Lower leg skin (tissue), 4 donors: ENCODE measurements at regions not wholly inside any gene's neighbourhood (a gene's known extent, or its start where the extent isn't known, plus 50 kb on each side); places are given as distances from the start of the nearest gene placed in this dataset.

ENCODE experiments used
- DNase-seq, 2 donors: peaks; one replicate each; pipeline ENCODE4 v3.0.0-alpha.2; 2019; ENCODE audit warnings: low spot score in 2 of 2
- H3K4me3 ChIP-seq: fragments of 200-600 bp; sonication (generic); 2 replicates; pipeline ENCODE4 v1.5.1; 2017; ENCODE audit warnings: mild to moderate bottlenecking, low read depth; ENCODE audit not compliant: poor library complexity, severe bottlenecking
- POLR2A ChIP-seq, 2 donors: fragments of 450-650 bp; IDR thresholded peaks; one replicate each; pipeline ENCODE4 v1.6.1; 2016 to 2017; ENCODE audit warnings: antibody characterized with exemption in 2 of 2, mild to moderate bottlenecking in 1 of 2, moderate library complexity in 1 of 2
- WGBS, 2 donors: methylation state at CpG; one replicate each; pipeline ENCODE4 v1.1.5; 2018; 5-methylcytosine and 5-hydroxymethylcytosine counted together
- intact Hi-C: fragments of 100-400 bp; cut with DNase I; formaldehyde crosslinking; loops from one replicate; pipeline ENCODE4 v1.15.0; 2023; ENCODE audit warnings: low total_unique reads
- TF ChIP-seq, protein P1 (sequence below), 3 donors: fragments of 450-650 bp; IDR thresholded peaks; one replicate each; pipeline ENCODE4 v1.5.1; 2016; ENCODE audit warnings: antibody characterized with exemption in 3 of 3, mild to moderate bottlenecking in 3 of 3, moderate library complexity in 2 of 3

DNA sequence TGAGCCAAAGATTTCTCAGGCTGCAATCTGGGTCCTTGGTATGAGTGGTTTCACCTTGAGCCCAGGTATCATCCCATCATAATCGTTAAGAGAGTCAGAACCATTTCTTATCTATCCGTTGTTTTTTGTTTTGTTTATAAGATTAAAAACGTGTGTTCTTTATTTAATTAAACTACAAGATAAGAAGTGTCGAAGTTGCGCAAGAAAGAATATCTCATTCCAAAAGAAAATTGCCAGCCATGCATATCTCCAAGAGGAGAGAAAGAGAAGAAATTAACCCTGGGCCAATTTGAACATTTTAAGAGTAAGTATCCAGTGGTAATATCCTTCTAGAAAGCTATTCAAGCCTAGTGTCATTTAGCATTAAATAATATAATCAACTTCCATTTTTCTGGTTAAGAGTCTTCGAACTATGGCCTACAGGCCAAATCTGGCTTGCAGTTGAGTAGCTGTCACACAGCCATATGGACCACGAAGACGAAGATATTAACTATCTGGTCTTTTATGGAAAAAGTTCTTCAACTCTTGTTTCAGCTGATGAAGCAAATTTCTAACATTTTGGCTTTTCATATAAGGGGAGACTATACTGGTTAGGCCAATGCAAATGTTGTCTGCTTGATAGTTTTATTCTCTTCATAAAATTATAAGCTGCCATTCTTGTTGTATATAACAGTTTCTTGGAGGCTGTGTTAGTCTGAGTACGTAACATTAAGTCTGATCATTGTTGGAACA, 576.4 kb downstream of the REEP3 start:
- WGBS, 2 donors = 82 to 85% methylated on average over 9 of the region's 9 CpGs
- no peak for DNase-seq
- intact Hi-C loops = no loop called here
- TF ChIP-seq POLR2A (IDR thresholded peaks at IDR 0.05) = no peak
- TF ChIP-seq, protein P1, sequence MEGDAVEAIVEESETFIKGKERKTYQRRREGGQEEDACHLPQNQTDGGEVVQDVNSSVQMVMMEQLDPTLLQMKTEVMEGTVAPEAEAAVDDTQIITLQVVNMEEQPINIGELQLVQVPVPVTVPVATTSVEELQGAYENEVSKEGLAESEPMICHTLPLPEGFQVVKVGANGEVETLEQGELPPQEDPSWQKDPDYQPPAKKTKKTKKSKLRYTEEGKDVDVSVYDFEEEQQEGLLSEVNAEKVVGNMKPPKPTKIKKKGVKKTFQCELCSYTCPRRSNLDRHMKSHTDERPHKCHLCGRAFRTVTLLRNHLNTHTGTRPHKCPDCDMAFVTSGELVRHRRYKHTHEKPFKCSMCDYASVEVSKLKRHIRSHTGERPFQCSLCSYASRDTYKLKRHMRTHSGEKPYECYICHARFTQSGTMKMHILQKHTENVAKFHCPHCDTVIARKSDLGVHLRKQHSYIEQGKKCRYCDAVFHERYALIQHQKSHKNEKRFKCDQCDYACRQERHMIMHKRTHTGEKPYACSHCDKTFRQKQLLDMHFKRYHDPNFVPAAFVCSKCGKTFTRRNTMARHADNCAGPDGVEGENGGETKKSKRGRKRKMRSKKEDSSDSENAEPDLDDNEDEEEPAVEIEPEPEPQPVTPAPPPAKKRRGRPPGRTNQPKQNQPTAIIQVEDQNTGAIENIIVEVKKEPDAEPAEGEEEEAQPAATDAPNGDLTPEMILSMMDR (IDR thresholded peaks at IDR 0.05) = no peak
- H3K4me3 ChIP-seq = no peak overlapping the region

DNA sequence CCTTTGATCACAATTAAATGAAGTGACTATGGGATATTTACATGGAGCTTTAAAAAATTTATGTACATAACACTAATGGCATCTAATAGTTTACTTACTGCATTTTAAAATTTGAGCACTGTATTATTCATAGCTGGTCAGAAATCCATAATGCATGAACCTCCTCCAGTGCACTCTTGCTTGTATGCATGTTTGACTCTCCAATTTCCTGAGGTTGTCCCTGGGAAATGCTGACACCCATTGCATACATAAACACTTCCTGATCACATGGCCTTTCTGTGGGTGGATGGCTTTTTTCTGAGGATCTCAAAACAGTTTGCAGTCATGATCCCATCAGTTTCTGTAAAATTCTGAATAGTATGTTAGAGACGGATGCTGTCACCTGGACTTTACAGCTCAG, 577.8 kb downstream of the REEP3 start:
- intact Hi-C loops = no loop called here
- no peak overlapping the region for H3K4me3 ChIP-seq
- DNase-seq = no peak
- no peak for TF ChIP-seq POLR2A (IDR thresholded peaks at IDR 0.05)
- TF ChIP-seq, protein P1 (IDR thresholded peaks at IDR 0.05) = no peak
- 61 to 88% methylated on average over 1 of the region's 1 CpG for whole genome bisulfite sequencing, 2 donors

DNA sequence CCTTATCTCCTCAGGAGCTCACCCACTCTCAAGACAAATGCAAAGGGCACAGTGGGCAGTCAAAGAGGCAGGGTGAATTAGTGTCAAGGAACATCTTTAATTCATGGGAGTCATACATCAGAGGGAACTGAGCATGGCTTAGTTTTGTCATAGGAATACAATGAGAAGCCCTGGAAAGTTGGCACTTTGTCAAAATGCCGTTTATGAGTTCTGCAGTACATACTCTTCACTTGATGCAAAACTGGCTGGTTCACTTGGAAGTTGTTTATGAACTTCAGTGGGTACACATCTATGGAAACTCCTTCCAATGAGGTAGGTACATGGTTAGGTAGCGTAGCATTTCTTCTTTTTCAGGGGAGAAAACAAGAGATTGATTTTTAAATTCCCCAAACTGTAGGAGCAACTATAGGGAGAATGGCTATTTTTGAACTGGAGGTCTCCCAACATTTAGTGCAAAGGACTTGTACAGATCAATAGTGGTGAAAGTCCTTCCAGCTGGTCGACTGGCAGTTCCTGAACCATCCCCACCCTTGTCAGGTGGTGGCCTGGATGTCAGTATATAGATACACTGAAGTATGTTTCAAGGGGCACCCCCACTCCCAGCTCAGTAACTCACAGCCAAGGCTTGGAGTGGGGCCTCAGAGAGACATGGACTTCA, 580.5 kb downstream of the REEP3 start:
- 49 to 55% methylated on average over 3 of the region's 3 CpGs for WGBS, 2 donors
- no peak for TF ChIP-seq POLR2A (IDR thresholded peaks at IDR 0.05)
- TF ChIP-seq, protein P1 (IDR thresholded peaks at IDR 0.05) = no peak
- no peak for DNase-seq
- intact Hi-C loops = no loop called here
- no peak overlapping the region for H3K4me3 ChIP-seq

DNA sequence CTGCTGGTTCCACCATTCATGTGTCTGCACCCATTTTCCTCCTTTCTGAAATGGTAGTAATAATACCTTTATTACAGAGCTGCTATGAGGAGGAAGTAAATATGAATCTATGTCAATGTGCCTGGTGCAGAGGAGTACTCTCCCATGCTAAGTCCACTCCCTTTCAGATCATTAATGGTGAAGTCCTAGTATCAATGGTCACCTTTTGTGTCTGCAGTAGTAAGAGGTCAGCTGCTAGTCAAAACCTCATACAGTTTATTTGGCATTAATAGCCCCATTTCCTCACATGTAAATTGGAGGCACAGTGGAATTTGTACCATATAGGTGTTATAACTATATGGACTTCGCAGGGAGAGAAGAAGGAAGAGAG, 581.0 kb downstream of the REEP3 start:
- no peak overlapping the region for H3K4me3 ChIP-seq
- WGBS, 2 donors = 88 to 100% methylated on average over 1 of the region's 1 CpG
- DNase-seq = no peak
- intact Hi-C loops = no loop called here
- no peak for TF ChIP-seq POLR2A (IDR thresholded peaks at IDR 0.05)
- TF ChIP-seq, protein P1 (IDR thresholded peaks at IDR 0.05) = no peak

DNA sequence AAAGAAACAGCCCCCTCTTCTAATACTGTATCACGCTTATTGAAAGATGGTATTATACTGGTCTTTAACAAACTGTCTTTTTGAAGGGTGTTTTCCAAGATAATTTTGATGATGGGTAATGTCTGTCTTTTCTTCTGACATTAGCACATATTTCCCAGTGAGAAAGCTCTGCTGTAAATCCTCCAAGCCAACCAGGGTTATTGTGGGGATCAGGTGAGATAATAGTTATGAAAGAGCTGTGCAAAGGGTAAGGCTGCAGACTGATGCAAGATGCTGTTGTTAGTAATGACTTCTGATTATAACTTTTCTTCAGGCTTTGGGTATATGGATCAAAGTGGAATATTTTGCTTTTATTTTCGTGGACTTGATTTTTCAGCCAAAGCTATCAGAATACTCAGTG, 581.7 kb downstream of the REEP3 start:
- intact Hi-C loops = no loop called here
- no peak for DNase-seq
- TF ChIP-seq, protein P1 (IDR thresholded peaks at IDR 0.05) = no peak
- TF ChIP-seq POLR2A (IDR thresholded peaks at IDR 0.05) = no peak
- WGBS, 2 donors = 85 to 94% methylated on average over 2 of the region's 2 CpGs
- no peak overlapping the region for H3K4me3 ChIP-seq
